ENCODE measurements at regions not wholly inside any gene's neighbourhood (a gene's known extent, or its start where the extent isn't known, plus 50 kb on each side); places are given as distances from the start of the nearest gene placed in this dataset.

DNA sequence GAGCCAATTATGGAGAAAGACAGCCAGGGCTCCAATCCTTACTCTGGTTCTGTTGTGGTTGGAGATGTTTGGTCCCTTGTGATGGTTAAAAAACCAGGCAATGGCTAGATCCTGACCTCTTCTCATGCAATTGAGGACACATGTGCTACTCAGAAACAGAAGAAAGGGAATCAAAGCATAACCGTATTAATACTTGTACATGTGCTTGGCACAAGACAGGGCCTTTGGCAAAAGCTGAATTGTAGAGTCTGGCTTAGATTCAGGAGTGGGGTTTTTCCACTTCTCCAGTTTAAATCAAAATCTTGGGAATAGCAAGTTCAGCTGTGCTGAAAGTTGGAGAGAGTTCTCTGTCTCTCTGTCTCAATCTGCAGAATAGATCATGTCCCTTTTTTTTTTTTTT, 80.1 kb upstream of the E2F8 start:
- no peaks in the 10 kb centered on the region for H3K79me2 ChIP-seq (ENCODE audit: insufficient read depth, low read length)
- H3K4me3 ChIP-seq (ENCODE audit: low read depth, low read length, poor library complexity, severe bottlenecking): no peak overlapping the region

DNA sequence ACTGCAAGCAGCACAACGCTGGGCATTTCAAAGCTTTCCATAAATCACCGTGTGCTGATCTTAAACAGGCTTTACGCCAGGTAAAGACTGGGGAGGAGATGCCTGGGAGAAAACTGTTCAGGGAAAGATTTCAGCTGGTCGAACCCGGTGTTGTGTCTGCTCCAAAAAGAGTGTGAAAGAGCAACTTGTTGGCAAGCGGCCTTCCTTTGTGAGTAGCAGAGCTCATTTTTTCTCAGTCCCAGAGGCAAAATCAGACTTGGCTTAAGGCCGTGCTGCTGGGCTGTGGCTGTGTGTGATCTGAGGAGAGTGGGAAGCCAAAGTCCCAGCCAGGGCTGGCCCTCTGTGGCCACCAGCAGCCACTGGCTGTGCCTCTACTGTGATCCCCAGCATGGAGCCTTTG, 75.7 kb upstream of the E2F8 start:
- no peak overlapping the region for H3K9ac ChIP-seq (ENCODE audit: low read length)
- no peak for TF ChIP-seq CTCF (IDR thresholded peaks at IDR 0.05; ENCODE audit: low read length)
- no peak for TF ChIP-seq EZH2 (IDR thresholded peaks at IDR 0.05; ENCODE audit: borderline replicate concordance, low read length)
- no peaks in the 10 kb centered on the region for H3K27me3 ChIP-seq (ENCODE audit: insufficient read depth, low read length)
- H3K27ac ChIP-seq (ENCODE audit: low read depth, low read length, poor library complexity, severe bottlenecking): no peak overlapping the region
- H3K4me2 ChIP-seq (ENCODE audit: low read length): no peak overlapping the region
- no peaks in the 10 kb centered on the region for H3K9me2 ChIP-seq (ENCODE audit: low read depth, low read length)
- H4K20me1 ChIP-seq (ENCODE audit: insufficient read depth, low read length): no peaks in the 10 kb centered on the region
- H3K4me1 ChIP-seq (ENCODE audit: insufficient read depth, low read length, severe bottlenecking): no peaks in the 10 kb centered on the region
- H3K4me3 ChIP-seq (ENCODE audit: low read depth, low read length, poor library complexity, severe bottlenecking): no peak overlapping the region
- no peaks in the 10 kb centered on the region for H3K36me3 ChIP-seq (ENCODE audit: insufficient read depth, low read length)
- H3K79me2 ChIP-seq (ENCODE audit: insufficient read depth, low read length): no peaks in the 10 kb centered on the region
- no peak overlapping the region for H2AFZ ChIP-seq (ENCODE audit: low read length)
- H3K9me3 ChIP-seq (ENCODE audit: low read length): no peaks in the 10 kb centered on the region
- no peaks in the 10 kb centered on the region for H3F3A ChIP-seq (ENCODE audit: insufficient read depth, low read length)

More for the DNA sequence above, 80.1 kb upstream of the E2F8 start:
- no peaks in the 10 kb centered on the region for H3K9me2 ChIP-seq (ENCODE audit: low read depth, low read length)
- H3F3A ChIP-seq (ENCODE audit: insufficient read depth, low read length): no peaks in the 10 kb centered on the region
- H3K4me1 ChIP-seq (ENCODE audit: insufficient read depth, low read length, severe bottlenecking): no peaks in the 10 kb centered on the region
- H3K27ac ChIP-seq (ENCODE audit: low read depth, low read length, poor library complexity, severe bottlenecking): no peak overlapping the region
- no peak for TF ChIP-seq EZH2 (IDR thresholded peaks at IDR 0.05; ENCODE audit: borderline replicate concordance, low read length)
- no peak for TF ChIP-seq CTCF (IDR thresholded peaks at IDR 0.05; ENCODE audit: low read length)
- H3K4me2 ChIP-seq (ENCODE audit: low read length): no peak overlapping the region
- no peaks in the 10 kb centered on the region for H3K36me3 ChIP-seq (ENCODE audit: insufficient read depth, low read length)
- H3K9me3 ChIP-seq (ENCODE audit: low read length): no peaks in the 10 kb centered on the region
- no peak overlapping the region for H3K9ac ChIP-seq (ENCODE audit: low read length)
- H2AFZ ChIP-seq (ENCODE audit: low read length): no peak overlapping the region
- no peaks in the 10 kb centered on the region for H4K20me1 ChIP-seq (ENCODE audit: insufficient read depth, low read length)
- H3K27me3 ChIP-seq (ENCODE audit: insufficient read depth, low read length): no peaks in the 10 kb centered on the region

- no peak overlapping the region for H3K9ac ChIP-seq (ENCODE audit: low read length)
- H3K4me3 ChIP-seq (ENCODE audit: low read depth, low read length, poor library complexity, severe bottlenecking): no peak overlapping the region
- no peaks in the 10 kb centered on the region for H3K9me3 ChIP-seq (ENCODE audit: low read length)
- no peaks in the 10 kb centered on the region for H3K79me2 ChIP-seq (ENCODE audit: insufficient read depth, low read length)
- no peak for TF ChIP-seq EZH2 (IDR thresholded peaks at IDR 0.05; ENCODE audit: borderline replicate concordance, low read length)
- TF ChIP-seq CTCF (IDR thresholded peaks at IDR 0.05; ENCODE audit: low read length): no peak
- no peaks in the 10 kb centered on the region for H3K27me3 ChIP-seq (ENCODE audit: insufficient read depth, low read length)
- H3F3A ChIP-seq (ENCODE audit: insufficient read depth, low read length): no peaks in the 10 kb centered on the region
- no peak overlapping the region for H3K27ac ChIP-seq (ENCODE audit: low read depth, low read length, poor library complexity, severe bottlenecking)
- H4K20me1 ChIP-seq (ENCODE audit: insufficient read depth, low read length): no peaks in the 10 kb centered on the region
- no peaks in the 10 kb centered on the region for H3K9me2 ChIP-seq (ENCODE audit: low read depth, low read length)
- no peak overlapping the region for H3K4me2 ChIP-seq (ENCODE audit: low read length)
- no peak overlapping the region for H2AFZ ChIP-seq (ENCODE audit: low read length)
- H3K36me3 ChIP-seq (ENCODE audit: insufficient read depth, low read length): no peaks in the 10 kb centered on the region
- no peaks in the 10 kb centered on the region for H3K4me1 ChIP-seq (ENCODE audit: insufficient read depth, low read length, severe bottlenecking)
Observed at GRCh38 chr11:19315511-19315910, 74.8 kb upstream of the E2F8 start.

Measured in OCI-LY1 (cell line).